ENCODE measurements at regions not wholly inside any gene's neighbourhood (a gene's known extent, or its start where the extent isn't known, plus 50 kb on each side); places are given as distances from the start of the nearest gene placed in this dataset.
A peak's percentile ranks its signal among the peaks of the same experiment; 100 is the strongest.

GRCh38 chr6:19759117-19759880 is 77.9 kb upstream of the ID4 start:
- no peak overlapping the region; the same call in 1 of the 2 replicates for H3K14ac ChIP-seq (replicated peaks; ENCODE audit: low read depth, low read length)
- H3K4me1 ChIP-seq (ENCODE audit: control insufficient read depth, insufficient read depth, low read length), result peaks cover 8% of the 10 kb centered on the region
- ATAC-seq (ENCODE audit: low read depth), result peak; percentile 57
- H3K79me1 ChIP-seq (ENCODE audit: low read depth in 1 of 2, low read length in 2 of 2), result no peaks in the 10 kb centered on the region
- H3K23ac ChIP-seq (ENCODE audit: low read depth, low read length), result no peak overlapping the region
- H3K4me3 ChIP-seq (ENCODE audit: insufficient read depth, low read depth, low read length), result no peak overlapping the region
- H3K56ac ChIP-seq (ENCODE audit: extremely low read depth, insufficient read depth, low read length), result no peak overlapping the region
- H2BK15ac ChIP-seq (ENCODE audit: low read depth, low read length), result peak overlapping the region; percentile 94; the same call in 2 of the 3 replicates
- H3K9me1 ChIP-seq (ENCODE audit: insufficient read depth, low read length), result peaks cover 9% of the 10 kb centered on the region; the same call in 1 of the 2 replicates
- no peak overlapping the region for H3K9ac ChIP-seq (ENCODE audit: low read depth, low read length)
- no peak overlapping the region for H2AFZ ChIP-seq (replicated peaks; ENCODE audit: low read length, poor library complexity)
- H3K18ac ChIP-seq (ENCODE audit: low read depth, low read length), result peak overlapping the region; percentile 31; the same call in 1 of the 2 replicates
- dilution Hi-C loops (cut with HindIII; ENCODE audit: low sequenced_read_pairs, unreplicated experiment), result no loop called here
- no peak overlapping the region for H3K27ac ChIP-seq (ENCODE audit: insufficient read depth, low read length)
- peak overlapping the region; percentile 98 for H2BK20ac ChIP-seq (ENCODE audit: low read depth, low read length)
- no CpG with 5 or more reads among the region's 3 CpGs for WGBS, 2 experiments (ENCODE audit: extremely low coverage in 2 of 2, insufficient read length in 1 of 2)
- H4K91ac ChIP-seq (ENCODE audit: insufficient read depth, low read depth, low read length), result 0 out of 2 replicates have a peak overlapping the region, but pooled peaks have one; percentile 61
- ChIA-PET CTCF (no interaction called here), POLR2A (ENCODE audit: unreplicated experiment) (no interaction called here)
- H3K27me3 ChIP-seq (ENCODE audit: control insufficient read depth, insufficient read depth, low read length), result no peaks in the 10 kb centered on the region
- peak overlapping the region; percentile 89 for H2BK120ac ChIP-seq (ENCODE audit: low read depth, low read length)
- H4K20me1 ChIP-seq (ENCODE audit: insufficient read depth, low read length), result no peaks in the 10 kb centered on the region
- H3K36me3 ChIP-seq (ENCODE audit: control insufficient read depth, insufficient read depth, low read length), result no peaks in the 10 kb centered on the region
- H2AK9ac ChIP-seq (replicated peaks; ENCODE audit: low read depth, low read length, poor library complexity), result no peak overlapping the region
- no peaks in the 10 kb centered on the region for H3K9me3 ChIP-seq (ENCODE audit: control insufficient read depth, insufficient read depth, low read length)
- in situ Hi-C loops (cut with MboI; ENCODE audit: low sequenced_read_pairs), result no loop called here
- peak overlapping the region; percentile 10 to 53; a peak in 1 of 4 replicates for H4K8ac ChIP-seq (ENCODE audit: low read depth in 2 of 2, low read length in 2 of 2)
- peak; percentile 88 for DNase-seq
- H2BK5ac ChIP-seq (ENCODE audit: low read depth, low read length, poor library complexity, severe bottlenecking), result peak overlapping the region; percentile 60
- H3K4me2 ChIP-seq (ENCODE audit: low read depth, low read length), result peak overlapping the region; percentile 26; the same call in 1 of the 2 replicates
- intact Hi-C loops (cut with micrococcal nuclease), result no loop called here
- peak overlapping the region; percentile 68; the same call in 1 of the 2 replicates for H2AK5ac ChIP-seq (ENCODE audit: low read depth, low read length)
- TF ChIP-seq FOS (IDR thresholded peaks at IDR 0.05; ENCODE audit: low read depth, low read length) (peak; percentile 33; the same call in 1 of the 2 replicates), NFE2L2 (IDR thresholded peaks at IDR 0.05; ENCODE audit: low read depth, low read length) (peak; percentile 60), MAZ (IDR thresholded peaks at IDR 0.05; ENCODE audit: borderline replicate concordance, low read depth, low read length) (no peak), CEBPB (IDR thresholded peaks at IDR 0.05; ENCODE audit: low read depth, low read length) (peak; percentile 52; the same call in 1 of the 2 replicates)
- peak overlapping the region; percentile 63 for H3K4ac ChIP-seq (ENCODE audit: low read depth, low read length)
- H4K5ac ChIP-seq (ENCODE audit: low read depth, low read length), result no peak overlapping the region
- no TSS peak for BruUV-seq (replicated peaks)

All from IMR-90 (cell line).